Panc1 (cell line): ENCODE measurements at regions not wholly inside any gene's neighbourhood (a gene's known extent, or its start where the extent isn't known, plus 50 kb on each side); places are given as distances from the start of the nearest gene placed in this dataset.

Source experiments
- CTCF ChIP-seq: fragments of 450-650 bp; IDR thresholded peaks from 2 replicates; pipeline ENCODE4 v1.5.1; 2017; ENCODE audit warnings: mild to moderate bottlenecking
- POLR2AphosphoS5 ChIP-seq: IDR thresholded peaks from 2 replicates; pipeline ENCODE4 v1.6.1; 2012; ENCODE audit warnings: mild to moderate bottlenecking, low read depth, low read length, moderate library complexity
- REST ChIP-seq, 2 experiments: IDR thresholded peaks; 2 replicates each; pipeline ENCODE4 v1.6.1; 2011 to 2012; ENCODE audit warnings: low read depth in 2 of 2, control low read depth in 1 of 2, low read length in 1 of 2, mild to moderate bottlenecking in 1 of 2, moderate library complexity in 1 of 2; ENCODE audit not compliant: insufficient read depth in 1 of 2
- SIN3A ChIP-seq: IDR thresholded peaks from 2 replicates; pipeline ENCODE4 v1.6.1; 2012; ENCODE audit warnings: low read depth, mild to moderate bottlenecking, low read length, moderate library complexity, borderline replicate concordance; ENCODE audit not compliant: insufficient read depth
- TCF7L2 ChIP-seq: IDR thresholded peaks from 2 replicates; pipeline ENCODE4 v1.6.1; 2011; ENCODE audit warnings: mild to moderate bottlenecking, low read depth, low read length, inconsistent platforms

GRCh38 chr11:122323754-122324421 is 207.9 kb upstream of the BLID start:
- TF ChIP-seq CTCF (no peak), POLR2AphosphoS5 (no peak), REST (IDR thresholded peaks at IDR 0.05; ENCODE audit: insufficient read depth in 1 of 2, low read depth in 2 of 2, low read length in 1 of 2) (no peak), SIN3A (no peak), TCF7L2 (no peak)
